Suppressor macrophage treated with lipopolysaccharide for 4 hours (primary cell): ENCODE measurements at regions not wholly inside any gene's neighbourhood (a gene's known extent, or its start where the extent isn't known, plus 50 kb on each side); places are given as distances from the start of the nearest gene placed in this dataset.

Source experiments
- DNase-seq: peaks from one replicate; pipeline ENCODE4 v3.0.0-alpha.2; 2020

DNA sequence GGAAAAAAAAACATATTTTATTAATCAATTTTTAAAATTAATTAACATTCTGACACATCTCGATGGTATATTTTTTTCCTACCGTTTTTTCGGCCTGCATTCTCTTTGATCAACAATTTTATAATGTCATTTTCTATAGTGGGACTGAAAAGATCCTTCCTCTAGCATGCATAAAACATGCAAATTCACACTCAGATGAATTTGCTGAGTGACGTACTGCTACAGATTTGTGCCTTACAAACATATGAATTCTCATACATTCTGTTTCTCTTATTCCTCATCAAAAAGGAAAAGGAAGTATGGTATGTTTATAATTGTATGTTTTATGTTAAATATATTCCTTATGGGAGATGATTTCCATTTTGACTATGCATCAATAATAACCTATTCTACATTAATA, 458.2 kb downstream of the TSHZ3 start:
- no peak for DNase-seq

DNA sequence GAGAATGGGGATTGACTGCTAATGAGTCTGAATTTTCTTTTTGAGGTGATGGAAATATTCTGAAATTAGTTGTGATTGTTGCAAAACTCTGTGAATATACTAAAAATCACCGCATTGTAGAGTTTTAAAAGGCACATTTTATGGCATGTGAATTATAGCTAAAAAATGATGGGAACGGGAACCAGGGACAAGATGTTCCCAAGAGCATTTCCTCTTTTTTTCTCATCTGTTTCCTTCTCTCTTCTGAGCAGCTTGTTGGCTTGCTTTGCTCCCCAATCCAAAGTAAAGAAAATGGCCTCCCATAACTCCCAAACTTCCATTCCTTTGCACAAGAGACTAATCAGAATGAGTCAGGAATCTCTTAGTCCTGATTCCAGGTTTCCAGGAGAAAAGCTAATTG, 459.2 kb downstream of the TSHZ3 start:
- DNase-seq: peak; percentile 25

DNA sequence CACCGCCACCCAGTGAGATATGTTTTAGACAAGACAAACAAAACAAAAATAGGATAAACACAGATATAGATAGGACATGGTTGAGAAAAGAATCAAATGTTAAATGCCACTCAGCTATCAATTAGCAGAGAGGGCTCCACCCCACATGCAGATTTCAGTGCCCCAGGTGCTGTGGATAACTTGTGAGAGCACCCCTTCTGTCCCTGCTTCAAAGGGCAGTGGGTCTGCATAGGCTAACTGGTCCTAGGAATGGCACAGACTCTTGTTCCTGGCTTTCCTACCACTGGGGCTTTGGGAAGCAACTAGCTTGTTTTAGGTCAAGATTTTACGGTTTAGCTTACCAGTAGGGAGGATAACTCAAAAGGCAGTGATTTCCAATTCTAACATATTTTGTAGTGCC, 460.3 kb downstream of the TSHZ3 start:
- no peak for DNase-seq

DNA sequence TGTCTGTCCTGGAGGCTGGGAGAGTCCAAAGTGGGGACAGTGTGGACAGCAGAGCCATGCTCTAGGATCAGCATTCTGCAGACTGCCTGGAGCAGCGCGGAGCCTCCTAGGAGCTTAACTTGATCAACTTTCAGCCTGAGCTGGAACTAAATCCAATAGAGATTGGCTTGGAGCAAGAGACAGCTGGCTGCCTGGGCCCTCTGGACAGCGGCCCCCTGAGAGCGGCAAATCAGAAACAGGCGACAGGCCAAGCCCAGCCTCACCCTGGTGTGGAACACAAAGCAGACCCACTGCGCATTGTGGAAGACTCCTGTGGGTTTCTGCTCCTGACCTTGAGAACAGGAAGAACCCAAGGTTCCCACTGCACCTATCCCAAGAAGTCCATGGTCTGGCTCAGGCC, 462.2 kb downstream of the TSHZ3 start:
- DNase-seq: no peak

DNA sequence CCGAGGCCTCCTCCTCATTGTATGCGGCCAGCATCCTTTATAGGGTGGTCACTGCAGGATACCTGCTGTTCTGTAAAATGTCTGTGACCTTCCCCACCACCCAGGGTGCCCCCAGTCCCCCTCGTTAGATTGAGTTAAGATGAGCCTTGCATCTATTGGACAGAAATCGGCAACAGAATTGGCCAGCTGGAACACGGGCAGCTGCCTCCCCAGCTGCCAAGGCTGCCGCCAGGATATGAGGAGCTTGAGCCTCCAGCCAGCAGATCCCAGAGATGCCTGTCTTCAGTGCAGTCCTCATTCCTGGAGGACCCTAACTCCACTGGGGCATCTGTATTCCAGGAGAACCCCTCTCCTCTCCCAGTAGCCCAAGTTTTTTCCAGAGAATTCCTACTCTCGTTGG, 463.0 kb downstream of the TSHZ3 start:
- no peak for DNase-seq

DNA sequence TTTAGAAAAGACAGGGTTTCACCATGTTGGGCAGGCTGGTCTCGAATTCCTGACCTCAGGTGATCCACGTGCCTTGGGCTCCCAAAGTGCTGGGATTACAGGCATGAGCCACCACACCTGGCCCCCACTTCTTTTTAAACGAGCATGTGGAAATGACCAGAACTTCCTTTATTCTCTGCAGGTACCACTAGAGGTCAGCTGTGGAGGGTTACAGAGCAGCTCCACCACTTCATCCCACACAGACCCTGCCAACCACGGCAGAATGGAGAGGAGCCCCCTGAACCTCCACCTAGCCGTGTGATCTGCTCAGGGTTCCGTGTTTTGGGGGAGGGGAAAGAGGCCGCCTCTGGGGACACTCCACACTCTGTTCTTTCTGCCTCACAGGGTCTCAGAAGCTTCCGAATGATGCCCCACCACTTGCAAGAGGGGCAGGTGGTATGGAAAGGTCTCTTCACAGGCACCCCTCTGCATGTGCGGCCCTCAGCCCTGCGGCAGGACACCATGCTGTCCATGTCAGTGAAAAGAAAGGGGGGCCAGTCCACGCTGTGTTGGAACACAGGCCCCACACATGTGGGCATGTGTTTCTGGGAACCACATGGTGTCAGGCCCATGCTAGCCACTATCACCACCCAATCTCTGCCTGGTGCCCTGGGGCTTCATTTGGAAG, 465.0 kb downstream of the TSHZ3 start:
- DNase-seq: no peak

DNA sequence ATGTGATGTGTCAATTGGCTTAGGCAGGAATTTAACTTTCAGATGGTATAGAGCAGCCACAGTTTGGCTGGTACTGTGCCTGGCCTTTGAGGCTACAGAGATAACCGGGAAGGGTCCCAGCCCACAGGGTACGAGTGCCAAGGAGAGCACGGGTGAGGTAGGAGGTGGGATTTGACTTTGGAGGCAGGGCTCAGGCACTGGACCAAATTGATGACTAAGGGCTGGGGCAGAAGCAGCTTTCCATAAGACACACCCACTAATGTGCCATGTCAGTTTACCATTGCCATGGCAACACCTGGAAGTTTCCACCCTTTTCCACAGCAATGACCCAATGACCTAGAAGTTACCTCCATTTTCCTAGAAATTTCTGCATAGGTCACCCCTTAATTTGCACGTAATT, 466.2 kb downstream of the TSHZ3 start:
- no peak for DNase-seq

DNA sequence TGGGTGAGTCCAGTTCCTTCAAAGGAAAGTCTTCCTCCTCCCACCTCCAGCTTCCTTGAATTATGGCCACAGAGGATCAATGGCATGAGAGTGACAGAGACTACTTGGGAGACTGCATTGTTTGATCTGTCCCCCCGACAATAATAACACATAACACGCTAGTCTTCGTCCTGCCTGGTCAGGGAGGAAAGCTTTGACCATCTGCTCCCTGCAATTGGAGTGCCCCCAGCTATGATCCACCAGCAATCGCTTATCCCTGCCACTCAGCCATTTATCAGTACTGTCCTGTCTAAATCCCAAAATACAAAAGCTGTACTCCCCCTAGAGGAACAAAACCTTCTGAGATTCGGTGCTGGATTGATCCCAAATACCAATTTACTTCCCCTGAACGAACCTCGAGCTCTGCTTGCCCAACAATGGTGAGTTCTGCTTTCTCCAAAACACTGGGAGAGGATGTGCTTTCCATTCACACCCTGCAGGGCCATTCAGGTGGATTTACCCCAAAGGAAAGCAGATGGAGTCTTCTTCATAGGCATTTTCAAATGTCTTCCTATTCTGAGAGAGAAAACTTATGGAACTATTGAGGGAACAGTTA, 466.7 kb downstream of the TSHZ3 start:
- DNase-seq: peak; percentile 34

DNA sequence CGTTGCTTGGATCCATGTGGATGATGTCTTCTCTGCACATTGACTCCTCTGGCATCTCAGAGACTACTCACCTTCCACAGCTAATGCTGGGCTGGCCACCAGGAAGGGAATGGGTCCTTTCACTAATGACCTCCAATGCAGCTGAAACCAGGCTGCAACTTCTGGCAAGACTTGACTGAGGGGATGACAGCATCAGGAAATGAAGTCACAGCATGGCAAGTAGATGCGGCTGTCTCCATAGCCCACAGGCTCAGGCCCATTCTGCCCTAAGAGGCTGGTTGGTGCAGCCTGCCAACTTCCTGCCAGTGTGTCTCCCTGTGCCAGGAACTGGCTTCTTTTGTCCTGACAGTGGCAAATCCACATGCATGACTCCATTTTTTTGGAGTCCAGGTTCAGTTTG, 467.3 kb downstream of the TSHZ3 start:
- DNase-seq: peak; percentile 61

DNA sequence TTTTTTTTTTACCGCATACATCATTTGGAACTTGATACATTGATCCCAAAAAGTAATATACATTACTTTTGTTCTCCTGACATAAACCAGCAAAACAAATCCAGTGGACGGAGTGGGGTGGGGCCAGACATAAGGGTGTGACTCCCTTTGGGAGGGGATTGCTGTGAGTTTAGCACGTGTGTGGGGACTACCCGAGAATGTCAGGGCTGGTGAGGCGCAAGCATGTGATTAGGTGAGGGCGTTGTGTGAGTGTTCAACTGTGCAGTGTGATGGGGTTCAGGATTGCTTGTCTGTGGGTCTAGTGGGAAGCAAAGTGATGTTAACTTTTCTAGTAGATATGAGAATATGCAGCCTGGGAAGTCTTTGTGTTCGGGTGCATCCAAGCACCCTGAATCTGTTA, 468.0 kb downstream of the TSHZ3 start:
- peak; percentile 25 for DNase-seq

DNA sequence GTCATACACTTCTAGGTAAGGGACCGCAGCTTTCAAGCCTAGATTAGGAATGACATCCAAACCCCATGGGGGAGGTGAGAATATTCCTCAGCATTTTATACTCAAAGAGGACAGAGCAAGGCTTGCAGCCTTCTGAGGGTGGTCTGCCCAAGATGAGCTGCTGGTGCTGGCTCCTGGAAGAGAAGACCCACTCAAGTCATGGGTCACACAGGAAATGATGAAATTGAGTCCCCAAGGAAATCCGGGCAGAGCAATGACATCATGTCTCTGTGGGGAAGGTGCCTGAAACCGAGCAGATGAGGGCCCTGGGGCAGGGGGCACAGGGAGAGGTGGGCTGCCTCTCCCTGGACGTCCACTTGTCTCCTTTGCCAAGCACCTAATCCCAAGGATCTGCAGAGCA, 468.7 kb downstream of the TSHZ3 start:
- DNase-seq: no peak

DNA sequence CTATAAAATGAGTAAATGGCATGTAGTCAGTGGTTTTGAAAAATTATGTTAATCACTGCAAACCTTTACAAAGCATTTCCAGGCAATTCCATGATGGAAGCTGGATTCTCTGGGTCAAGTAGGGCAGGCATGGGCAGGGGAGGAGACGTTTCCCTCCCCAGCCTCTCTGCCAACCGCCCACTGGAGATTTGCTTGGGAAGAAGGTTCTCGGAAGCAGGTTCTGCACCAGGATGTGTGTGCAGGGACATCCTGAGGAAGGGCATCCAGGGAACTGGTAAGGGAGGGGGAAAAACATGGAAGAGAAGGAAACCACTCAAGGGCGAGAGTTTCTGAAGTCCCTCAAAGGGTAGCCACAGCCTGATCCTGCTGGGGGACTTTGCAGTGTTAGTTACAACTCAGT, 469.1 kb downstream of the TSHZ3 start:
- DNase-seq: no peak

DNA sequence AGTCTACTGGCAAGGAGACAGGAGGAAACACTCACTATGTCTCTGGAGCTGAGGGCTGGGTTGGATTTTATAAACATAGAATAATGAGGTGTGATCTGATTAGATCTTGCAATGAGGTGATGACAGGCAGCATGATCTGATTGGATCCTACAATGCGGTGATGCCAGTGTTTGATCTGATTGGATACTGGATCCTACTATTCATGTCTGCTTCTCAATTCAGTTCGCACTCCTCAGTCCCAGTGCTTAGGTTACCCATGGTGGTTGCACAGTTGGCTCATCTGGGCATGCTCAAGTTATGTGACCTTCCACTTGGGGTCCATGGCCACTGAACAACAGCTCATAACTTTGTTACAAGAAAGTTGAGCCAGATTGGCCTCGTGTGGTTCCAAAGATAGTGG, 469.5 kb downstream of the TSHZ3 start:
- no peak for DNase-seq

DNA sequence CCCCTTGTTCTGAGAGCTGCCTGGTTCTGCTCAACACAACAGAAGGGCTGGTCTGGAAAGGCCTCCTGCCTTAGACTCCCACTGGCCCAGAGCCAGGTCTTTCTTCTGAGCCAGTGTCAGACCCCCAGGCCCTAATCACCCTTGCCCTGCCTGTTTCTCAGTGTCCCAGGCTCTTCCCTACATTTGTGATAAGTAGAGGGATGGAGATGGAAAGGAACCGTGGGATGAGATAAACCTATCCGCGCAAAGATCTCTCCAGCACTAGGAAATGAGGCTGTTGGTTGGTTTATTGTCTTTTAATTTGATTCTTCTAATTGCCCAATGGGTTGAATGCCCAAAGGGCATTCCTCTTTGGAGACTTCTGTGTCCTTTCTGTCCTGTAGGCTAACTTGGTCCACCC, 470.0 kb downstream of the TSHZ3 start:
- DNase-seq: no peak

DNA sequence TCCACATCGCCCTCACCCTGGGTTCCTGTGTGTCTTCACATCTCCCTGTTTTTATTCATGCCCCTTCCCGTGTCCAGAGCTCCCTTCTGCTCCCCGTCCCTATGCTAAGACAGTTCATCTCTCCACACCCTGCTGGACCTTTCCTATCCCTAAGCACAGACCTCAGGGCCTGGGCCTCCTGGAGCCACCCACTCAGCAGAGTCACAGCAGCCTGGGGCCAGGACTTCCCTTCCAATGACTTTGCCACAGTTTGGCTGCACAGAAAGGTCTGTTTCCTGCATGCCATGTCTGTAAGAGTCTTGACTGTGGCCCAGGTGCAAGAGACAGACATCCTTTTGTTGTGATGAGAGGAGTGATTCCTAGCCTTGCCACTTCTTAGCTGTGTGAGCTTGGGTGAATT, 470.7 kb downstream of the TSHZ3 start:
- DNase-seq: peak; percentile 21

DNA sequence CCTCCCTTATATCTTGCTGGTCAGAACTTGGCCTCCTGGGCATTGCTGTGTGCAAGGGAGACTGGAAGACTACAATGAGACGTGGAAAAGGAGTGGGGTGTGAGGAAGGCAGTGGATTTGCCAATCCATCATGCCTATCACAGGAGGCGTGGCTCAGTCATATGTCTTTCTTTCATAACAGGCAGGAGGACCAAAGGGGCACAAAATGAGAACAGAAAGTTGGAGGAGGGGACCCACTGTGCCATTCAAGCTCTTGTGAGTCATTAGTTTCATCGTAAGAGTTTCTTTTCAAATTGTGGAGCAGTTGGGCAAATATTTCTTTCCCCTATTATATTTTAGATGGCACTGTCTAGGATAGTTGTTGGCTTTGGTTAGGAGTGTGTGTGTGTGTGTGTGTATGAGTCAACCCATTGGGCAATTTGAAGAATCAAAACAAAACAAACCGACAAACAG, 471.5 kb downstream of the TSHZ3 start:
- peak; percentile 95 for DNase-seq

DNA sequence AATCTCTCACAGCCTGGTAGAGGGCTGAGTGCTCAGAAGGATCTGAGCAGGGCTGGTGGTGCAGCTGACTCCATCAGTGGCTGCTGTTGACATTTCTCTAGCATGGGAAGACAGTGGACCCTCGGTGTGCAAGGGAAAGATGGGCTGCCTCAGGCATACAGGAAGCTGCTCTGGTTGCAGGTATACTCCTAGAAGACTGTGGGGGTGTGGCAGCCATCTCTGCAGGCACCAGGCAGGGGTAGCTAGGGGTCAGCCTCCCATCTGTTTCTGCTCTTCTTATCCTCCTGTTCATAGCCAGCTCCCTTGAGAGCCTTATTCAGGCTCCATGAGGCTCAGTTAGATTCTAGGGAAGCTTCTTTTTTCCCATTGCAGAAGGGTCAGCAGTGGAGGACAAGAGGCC, 475.5 kb downstream of the TSHZ3 start:
- no peak for DNase-seq

DNA sequence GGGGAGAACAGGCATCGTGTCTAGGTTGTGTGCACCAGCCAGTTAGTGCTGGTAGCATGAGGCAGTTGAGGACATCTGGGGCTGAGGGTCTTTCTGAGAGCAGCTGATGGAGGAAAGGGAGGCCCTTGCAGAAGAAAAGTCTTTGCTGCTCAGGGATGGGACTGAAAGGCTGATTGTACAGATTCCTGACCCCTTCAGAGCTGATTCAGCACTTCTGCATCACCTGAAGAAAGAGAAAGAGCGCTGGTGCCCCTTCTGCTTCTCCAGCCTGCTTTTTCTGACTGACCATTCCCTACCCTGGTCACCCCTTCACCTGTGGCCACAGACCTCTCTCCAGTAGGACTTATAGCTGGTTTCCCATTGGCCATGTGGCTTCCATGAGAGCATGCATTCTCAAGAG, 476.2 kb downstream of the TSHZ3 start:
- no peak for DNase-seq

DNA sequence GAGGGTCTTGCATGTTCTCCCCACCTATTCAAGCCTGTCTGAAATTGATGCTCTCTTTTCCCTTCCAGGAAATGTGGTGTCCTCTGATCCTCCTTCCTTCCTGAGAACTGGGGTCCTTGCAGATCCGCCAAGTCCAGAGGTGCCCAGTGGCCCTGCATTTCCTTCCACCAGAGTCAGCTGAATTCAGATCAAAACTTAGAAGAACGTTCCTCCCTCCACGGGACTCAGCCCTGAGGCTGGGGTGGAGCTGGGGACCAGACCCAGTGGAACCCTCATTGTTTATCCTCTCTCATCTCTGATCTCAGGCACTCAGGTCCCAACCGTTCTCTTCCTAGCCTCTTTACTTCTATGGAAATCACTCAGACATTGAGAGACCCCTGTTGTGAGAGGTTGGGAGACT, 477.3 kb downstream of the TSHZ3 start:
- no peak for DNase-seq

DNA sequence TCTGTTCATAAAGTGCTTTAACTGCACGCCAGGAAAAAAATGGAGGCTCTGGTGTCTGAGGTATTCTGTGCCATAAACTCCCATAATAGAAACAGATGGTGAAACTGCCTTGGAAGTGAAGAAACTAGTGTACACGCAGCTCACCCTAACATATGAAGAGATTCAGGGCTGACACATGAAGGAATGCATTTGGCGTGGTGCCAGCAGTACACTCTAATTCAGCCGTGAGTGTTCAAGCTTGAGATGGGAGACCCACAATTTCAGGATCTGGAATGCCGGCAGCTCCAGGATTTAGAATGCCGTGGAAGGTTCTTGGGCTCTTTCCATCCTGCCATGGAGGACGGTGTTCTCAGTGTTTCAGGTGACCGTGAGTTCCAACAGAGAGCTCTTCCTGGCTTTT, 478.4 kb downstream of the TSHZ3 start:
- no peak for DNase-seq

DNA sequence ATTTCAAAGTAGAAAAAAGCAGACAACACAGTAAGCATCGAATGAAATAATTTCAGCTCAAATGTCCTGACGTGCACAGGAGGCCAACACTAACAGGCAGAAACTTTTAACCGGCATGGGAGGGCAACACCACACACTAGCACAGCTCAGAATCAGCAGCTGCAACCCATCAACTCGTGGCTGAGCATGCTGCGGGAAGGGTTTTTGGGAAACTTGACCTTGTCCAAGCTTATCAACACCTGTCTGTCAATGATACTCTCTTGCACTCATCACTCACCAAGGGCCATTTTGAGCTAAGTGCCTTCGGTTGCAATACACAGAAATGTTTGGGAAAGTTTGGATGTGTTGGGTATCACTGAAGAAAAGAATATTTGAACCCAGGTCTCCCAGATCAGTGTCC, 483.7 kb downstream of the TSHZ3 start:
- no peak for DNase-seq

DNA sequence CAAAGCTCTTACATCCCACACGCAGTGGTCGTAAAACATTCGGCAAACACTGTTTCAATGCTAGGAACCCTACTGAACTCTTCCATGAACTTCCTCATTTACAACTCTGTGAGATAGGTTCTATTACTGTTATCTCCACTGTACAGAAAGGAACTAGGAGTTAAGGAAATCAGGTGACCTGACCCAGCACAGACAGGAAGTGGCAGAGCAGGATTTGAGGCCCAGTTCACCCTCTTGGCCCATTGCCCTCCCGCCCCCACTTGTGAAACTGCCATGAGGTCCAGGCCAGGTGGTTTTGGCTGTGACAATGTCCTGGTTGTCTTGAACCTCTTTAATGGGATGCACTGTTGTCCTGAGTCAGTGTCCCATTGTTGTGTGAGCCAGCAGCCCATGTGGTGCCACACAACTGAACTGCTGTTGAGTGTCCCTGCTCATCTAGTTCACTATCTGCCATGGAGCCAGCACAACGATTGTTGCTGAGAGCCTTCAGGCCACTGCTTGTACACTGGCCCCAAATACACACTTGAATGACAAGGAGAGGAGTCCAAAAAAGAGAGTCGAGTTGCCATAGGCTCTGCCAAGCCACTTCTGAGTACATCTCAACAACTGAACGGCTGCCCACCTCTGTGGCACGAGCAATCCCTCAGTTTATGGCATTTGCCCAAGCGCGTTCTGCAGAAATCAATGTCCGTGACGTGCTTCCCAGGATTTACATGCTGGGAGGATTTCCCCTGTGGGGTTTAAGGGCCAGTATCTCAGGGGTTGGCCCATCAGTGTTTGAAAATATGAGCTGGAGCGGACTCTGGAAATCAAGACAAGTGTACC, 484.6 kb downstream of the TSHZ3 start:
- peak; percentile 41 for DNase-seq

DNA sequence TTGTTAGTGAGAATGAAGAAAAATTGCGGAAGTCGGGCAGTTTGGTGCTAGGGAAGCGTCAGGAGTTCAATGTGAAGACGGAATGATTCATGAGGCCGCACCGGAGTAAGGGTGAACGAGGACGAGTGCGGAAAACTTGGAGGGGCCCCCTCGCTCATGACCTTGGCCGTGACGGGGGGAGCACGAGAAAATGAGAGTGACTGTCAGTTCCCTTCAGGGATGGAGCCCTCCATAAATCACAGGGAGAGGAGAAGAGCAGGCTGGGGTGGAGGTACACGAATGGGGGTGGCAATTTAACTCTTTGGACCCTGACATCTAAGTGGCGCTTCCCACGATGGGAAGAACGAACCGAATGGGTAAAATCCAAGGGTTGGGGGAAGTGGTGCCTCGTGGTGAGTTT, 486.4 kb downstream of the TSHZ3 start:
- no peak for DNase-seq

DNA sequence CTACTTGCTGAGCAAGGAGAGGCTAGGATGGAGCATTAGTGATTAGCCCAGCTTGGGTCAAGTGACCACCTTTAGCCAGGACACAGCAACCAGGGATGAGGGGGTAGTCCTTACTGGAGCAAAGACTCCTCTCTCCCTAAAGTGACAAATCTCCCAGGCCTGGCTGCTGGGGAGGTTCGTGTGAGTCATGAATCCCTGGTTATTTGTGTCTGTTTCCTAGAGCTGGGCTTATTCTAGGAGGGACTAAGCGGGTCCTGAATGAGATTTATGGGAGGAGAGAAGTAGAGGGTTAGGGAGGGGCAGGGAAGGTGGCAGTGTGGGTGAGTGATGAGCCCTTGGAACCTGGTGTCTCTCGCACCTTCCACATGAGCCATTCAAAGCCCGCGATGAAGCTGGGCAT, 487.3 kb downstream of the TSHZ3 start:
- DNase-seq: no peak
